Fibroblast of pulmonary artery (primary cell): ENCODE measurements at regions not wholly inside any gene's neighbourhood (a gene's known extent, or its start where the extent isn't known, plus 50 kb on each side); places are given as distances from the start of the nearest gene placed in this dataset.
"Not testable (repeated sequence)": the region's sequence is repeated elsewhere in the genome, so short reads cannot be mapped to it uniquely, and the experiment has no call there.

ENCODE experiments used
- DNase-seq: peaks from one replicate; pipeline ENCODE4 v3.0.0-alpha.2; 2010; ENCODE audit warnings: low read depth
- H3K4me3 ChIP-seq: replicated peaks from 2 replicates; pipeline ENCODE4 v1.5.1; 2011; ENCODE audit warnings: low read depth, mild to moderate bottlenecking, control low read depth, low read length, moderate library complexity
- TF ChIP-seq, protein P1 (sequence below): IDR thresholded peaks from 2 replicates; pipeline ENCODE4 v1.5.1; 2011; ENCODE audit warnings: mild to moderate bottlenecking, control low read depth, low read length, inconsistent platforms; ENCODE audit errors: missing control alignments

- TF ChIP-seq, protein P1, sequence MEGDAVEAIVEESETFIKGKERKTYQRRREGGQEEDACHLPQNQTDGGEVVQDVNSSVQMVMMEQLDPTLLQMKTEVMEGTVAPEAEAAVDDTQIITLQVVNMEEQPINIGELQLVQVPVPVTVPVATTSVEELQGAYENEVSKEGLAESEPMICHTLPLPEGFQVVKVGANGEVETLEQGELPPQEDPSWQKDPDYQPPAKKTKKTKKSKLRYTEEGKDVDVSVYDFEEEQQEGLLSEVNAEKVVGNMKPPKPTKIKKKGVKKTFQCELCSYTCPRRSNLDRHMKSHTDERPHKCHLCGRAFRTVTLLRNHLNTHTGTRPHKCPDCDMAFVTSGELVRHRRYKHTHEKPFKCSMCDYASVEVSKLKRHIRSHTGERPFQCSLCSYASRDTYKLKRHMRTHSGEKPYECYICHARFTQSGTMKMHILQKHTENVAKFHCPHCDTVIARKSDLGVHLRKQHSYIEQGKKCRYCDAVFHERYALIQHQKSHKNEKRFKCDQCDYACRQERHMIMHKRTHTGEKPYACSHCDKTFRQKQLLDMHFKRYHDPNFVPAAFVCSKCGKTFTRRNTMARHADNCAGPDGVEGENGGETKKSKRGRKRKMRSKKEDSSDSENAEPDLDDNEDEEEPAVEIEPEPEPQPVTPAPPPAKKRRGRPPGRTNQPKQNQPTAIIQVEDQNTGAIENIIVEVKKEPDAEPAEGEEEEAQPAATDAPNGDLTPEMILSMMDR = no peak
- H3K4me3 ChIP-seq = no peak overlapping the region
Observed at GRCh38 chr21:15309022-15309590, 244.3 kb upstream of the NRIP1 start.

GRCh38 chr21:15309721-15310120 is 244.9 kb upstream of the NRIP1 start:
- H3K4me3 ChIP-seq = no peak overlapping the region
- TF ChIP-seq, protein P1 = no peak
- DNase-seq = peak; percentile 59

More at GRCh38 chr21:15309022-15309590, 244.3 kb upstream of the NRIP1 start:
- DNase-seq = no peak

DNA sequence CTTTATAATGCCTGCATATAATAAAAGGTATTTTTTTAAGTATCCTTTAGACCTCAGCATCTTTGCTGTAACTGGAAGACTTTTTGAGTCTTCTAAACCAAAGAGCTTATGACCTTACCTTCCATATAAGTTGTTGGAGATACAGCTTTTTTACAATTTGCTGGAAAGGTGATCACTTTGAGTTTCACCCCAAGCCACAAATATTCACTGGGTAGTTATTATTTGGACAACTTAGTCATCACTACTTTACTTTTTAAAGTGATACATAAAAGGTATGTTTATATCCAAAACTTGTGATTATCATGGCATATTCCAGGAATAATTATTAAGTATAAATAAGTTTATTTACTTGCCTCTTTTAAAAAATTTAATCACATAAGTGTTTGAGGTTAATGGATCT is 246.7 kb upstream of the NRIP1 start:
- TF ChIP-seq, protein P1 = no peak
- DNase-seq = no peak

DNA sequence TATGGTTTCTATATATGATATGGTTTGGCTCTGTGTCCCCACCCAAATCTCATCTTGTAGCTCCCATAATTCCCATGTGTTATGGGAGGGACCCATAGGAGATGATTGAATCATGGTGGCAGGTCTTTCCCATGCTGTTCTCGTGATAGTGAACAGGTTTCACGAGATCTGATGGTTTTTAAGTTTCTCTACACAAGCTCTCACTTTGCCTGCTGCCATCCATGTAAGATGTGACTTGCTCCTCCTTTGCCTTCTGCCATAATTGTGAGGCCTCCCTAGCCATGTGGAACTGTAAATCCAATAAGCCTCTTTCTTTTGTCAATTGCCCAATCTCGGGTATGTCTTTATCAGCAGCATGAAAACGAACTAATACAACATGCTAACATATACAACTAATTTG is 252.2 kb upstream of the NRIP1 start:
- DNase-seq = not testable (repeated sequence)

More for the DNA sequence above, 246.7 kb upstream of the NRIP1 start:
- no peak overlapping the region for H3K4me3 ChIP-seq

GRCh38 chr21:15319727-15320126 is 254.9 kb upstream of the NRIP1 start:
- TF ChIP-seq, protein P1 = no peak
- DNase-seq = no peak

More for the DNA sequence above, 252.2 kb upstream of the NRIP1 start:
- H3K4me3 ChIP-seq = not testable (repeated sequence)

DNA sequence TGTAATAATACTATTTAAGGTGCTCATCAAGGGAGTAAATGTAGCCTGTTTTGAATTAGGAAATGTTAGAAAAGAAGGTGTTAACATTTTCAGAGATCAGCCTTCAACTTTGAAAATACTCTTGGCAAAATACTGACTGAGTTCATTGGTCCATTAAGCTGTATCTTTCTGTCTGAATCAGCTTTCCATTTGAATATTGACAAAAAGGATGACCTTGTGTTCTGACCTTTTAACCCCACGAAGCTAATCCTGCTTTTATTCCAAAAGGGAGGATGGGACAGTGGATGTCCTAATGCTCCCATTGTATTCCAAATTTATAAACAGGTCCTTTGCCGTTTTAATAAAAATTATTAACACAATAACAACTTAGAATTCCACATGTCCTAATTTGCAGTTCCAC is 259.7 kb upstream of the NRIP1 start:
- DNase-seq = no peak
- H3K4me3 ChIP-seq = no peak overlapping the region
- TF ChIP-seq, protein P1 = no peak

More at GRCh38 chr21:15319727-15320126, 254.9 kb upstream of the NRIP1 start:
- H3K4me3 ChIP-seq = no peak overlapping the region

- DNase-seq = no peak
- TF ChIP-seq, protein P1 = no peak
- no peak overlapping the region for H3K4me3 ChIP-seq
Observed at GRCh38 chr21:15326032-15326867, 261.4 kb upstream of the NRIP1 start.
